Type B pancreatic cell (in vitro differentiated cells): ENCODE measurements at regions not wholly inside any gene's neighbourhood (a gene's known extent, or its start where the extent isn't known, plus 50 kb on each side); places are given as distances from the start of the nearest gene placed in this dataset.
"Not testable (repeated sequence)": the region's sequence is repeated elsewhere in the genome, so short reads cannot be mapped to it uniquely, and the experiment has no call there.

Source experiments
- DNase-seq: peaks from one replicate; pipeline ENCODE4 v3.0.0; 2021; ENCODE audit warnings: mixed read lengths; ENCODE audit not compliant: unreplicated experiment; ENCODE audit errors: extremely low spot score
- H3K27ac Mint-ChIP-seq: 2 replicates; pipeline ENCODE4 v1.8.0; 2021; ENCODE audit warnings: mild to moderate bottlenecking, mixed read lengths
- H3K27me3 Mint-ChIP-seq: 2 replicates; pipeline ENCODE4 v1.8.0; 2021; ENCODE audit warnings: mixed read lengths
- H3K36me3 Mint-ChIP-seq: 2 replicates; pipeline ENCODE4 v1.8.0; 2021; ENCODE audit warnings: mixed read lengths
- H3K4me1 Mint-ChIP-seq: one replicate; pipeline ENCODE4 v1.8.0; 2021; ENCODE audit warnings: mixed read lengths; ENCODE audit not compliant: unreplicated experiment
- H3K4me3 Mint-ChIP-seq: 2 replicates; pipeline ENCODE4 v1.8.0; 2021; ENCODE audit warnings: mild to moderate bottlenecking, mixed read lengths
- H3K9me3 Mint-ChIP-seq: 2 replicates; pipeline ENCODE4 v1.8.0; 2021; ENCODE audit warnings: mixed read lengths
- CTCF ChIP-seq: fragments of 200-600 bp; sonication (generic); conservative IDR thresholded peaks from 2 replicates; pipeline ENCODE4 v1.5.0; 2021; ENCODE audit warnings: antibody characterized with exemption, mild to moderate bottlenecking

DNA sequence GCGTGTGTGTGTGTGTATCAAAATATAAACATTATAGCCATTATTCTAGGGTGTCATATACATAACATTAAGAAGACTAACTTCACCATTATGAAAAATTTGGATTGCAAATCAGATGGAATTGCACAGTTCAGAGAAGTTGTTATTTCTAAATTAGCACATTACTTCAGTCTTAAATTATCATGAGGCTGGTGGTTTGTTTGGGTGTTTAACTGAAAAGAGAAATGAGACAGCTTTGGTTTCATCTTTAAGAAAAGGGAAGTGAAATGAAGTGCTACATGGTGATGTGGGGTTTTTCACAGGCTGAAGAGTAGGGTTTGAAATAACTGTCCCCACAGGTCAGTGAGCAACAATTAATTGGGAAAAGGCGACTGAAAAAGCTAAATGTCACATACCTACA is 161.2 kb upstream of the XIRP2 start:
- Mint-ChIP-seq H3K27ac (no peak overlapping the region), H3K27me3 (peaks cover 8% of the 10 kb centered on the region), H3K9me3 (no peaks in the 10 kb centered on the region), H3K4me1 (no peaks in the 10 kb centered on the region), H3K36me3 (no peaks in the 10 kb centered on the region), H3K4me3 (no peak overlapping the region)
- TF ChIP-seq CTCF = no peak
- no peak for DNase-seq

GRCh38 chr2:166725927-166726924 is 162.1 kb upstream of the XIRP2 start:
- Mint-ChIP-seq H3K4me1 (no peaks in the 10 kb centered on the region), H3K27ac (no peak overlapping the region), H3K4me3 (no peak overlapping the region), H3K27me3 (peaks cover 8% of the 10 kb centered on the region), H3K36me3 (no peaks in the 10 kb centered on the region), H3K9me3 (no peaks in the 10 kb centered on the region)
- DNase-seq = no peak
- TF ChIP-seq CTCF = no peak

DNA sequence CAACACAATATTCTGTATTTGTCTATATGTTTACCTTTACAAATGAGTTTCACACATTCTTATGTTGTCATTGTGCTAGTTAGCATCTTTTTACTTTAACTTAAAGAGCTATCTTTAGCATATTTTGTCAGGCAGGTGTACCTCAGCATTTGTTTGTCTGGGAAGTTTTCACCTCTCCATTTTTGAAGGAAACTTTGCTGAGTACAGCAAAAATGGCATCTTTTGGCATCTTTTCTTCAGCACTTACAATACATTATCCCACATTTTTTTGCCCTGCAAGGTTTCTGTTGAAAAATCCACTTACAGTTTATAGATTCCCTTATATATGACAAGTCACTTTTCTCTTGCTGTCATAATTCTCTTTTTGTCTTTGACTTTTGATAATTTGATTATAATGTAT is 171.3 kb upstream of the XIRP2 start:
- no peak for TF ChIP-seq CTCF
- Mint-ChIP-seq H3K27me3 (no peaks in the 10 kb centered on the region), H3K4me3 (no peak overlapping the region)

GRCh38 chr2:166700079-166700478 is 188.2 kb upstream of the XIRP2 start:
- TF ChIP-seq CTCF = peak; percentile 59
- H3K4me3 Mint-ChIP-seq = no peak overlapping the region
- DNase-seq = no peak
- H3K4me1 Mint-ChIP-seq = no peaks in the 10 kb centered on the region
- no peaks in the 10 kb centered on the region for H3K9me3 Mint-ChIP-seq
- no peak overlapping the region for H3K27ac Mint-ChIP-seq
- no peaks in the 10 kb centered on the region for H3K36me3 Mint-ChIP-seq
- no peaks in the 10 kb centered on the region for H3K27me3 Mint-ChIP-seq

More for the DNA sequence above, 171.3 kb upstream of the XIRP2 start:
- H3K27ac Mint-ChIP-seq = no peak overlapping the region
- no peak for DNase-seq
- H3K4me1 Mint-ChIP-seq = no peaks in the 10 kb centered on the region
- H3K9me3 Mint-ChIP-seq = no peaks in the 10 kb centered on the region
- no peaks in the 10 kb centered on the region for H3K36me3 Mint-ChIP-seq

DNA sequence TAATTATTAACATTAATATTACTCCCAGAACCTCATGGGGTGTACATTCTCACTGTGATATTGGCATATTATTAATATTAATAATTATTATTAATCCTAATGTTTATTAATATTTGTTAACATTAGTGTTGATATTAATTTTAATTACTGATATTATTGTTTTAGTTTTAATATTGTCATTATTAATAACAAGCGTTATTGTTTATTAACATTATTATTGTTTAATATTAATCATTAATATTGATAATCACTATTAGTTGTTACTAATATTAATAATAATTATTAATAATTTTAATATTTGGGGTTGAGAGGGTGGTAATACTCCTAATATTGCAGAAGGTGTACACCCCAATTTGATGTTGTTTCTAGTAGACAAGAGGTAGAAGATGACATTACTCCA is 193.1 kb upstream of the XIRP2 start:
- DNase-seq = no peak
- Mint-ChIP-seq H3K36me3 (no peaks in the 10 kb centered on the region), H3K4me3 (no peak overlapping the region), H3K9me3 (no peaks in the 10 kb centered on the region), H3K27me3 (no peaks in the 10 kb centered on the region), H3K27ac (no peak overlapping the region), H3K4me1 (no peaks in the 10 kb centered on the region)
- TF ChIP-seq CTCF = no peak

DNA sequence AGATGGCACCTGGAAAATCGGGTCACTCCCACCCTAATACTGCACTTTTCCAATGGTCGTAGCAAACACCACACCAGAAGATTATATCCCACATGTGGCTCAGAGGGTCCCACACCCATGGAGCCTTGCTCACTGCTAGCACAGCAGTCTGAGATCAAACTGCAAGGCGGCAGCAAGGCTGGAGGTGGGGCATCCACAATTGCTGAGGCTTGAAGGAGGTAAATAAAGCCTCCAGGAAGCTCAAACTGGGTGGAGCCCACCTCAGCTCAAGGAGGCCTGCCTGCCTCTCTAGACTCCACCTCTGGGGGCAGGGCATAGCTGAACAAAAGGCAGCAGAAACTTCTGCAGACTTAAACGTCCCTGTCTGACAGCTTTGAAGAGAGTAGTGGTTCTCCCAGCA is 192.0 kb upstream of the SCN7A start:
- H3K27me3 Mint-ChIP-seq, H3K9me3 Mint-ChIP-seq, H3K27ac Mint-ChIP-seq, H3K36me3 Mint-ChIP-seq, H3K4me3 Mint-ChIP-seq, DNase-seq, H3K4me1 Mint-ChIP-seq: not testable (repeated sequence)
